Prostate gland (tissue), 2 donors: ENCODE measurements at regions not wholly inside any gene's neighbourhood (a gene's known extent, or its start where the extent isn't known, plus 50 kb on each side); places are given as distances from the start of the nearest gene placed in this dataset.

Experiments used
- CTCF ChIP-seq, 4 experiments: fragments of 200-600 bp in 2 of 4; fragments of 450-650 bp in 2 of 4; sonication (generic) in 2 of 4; IDR thresholded peaks; 1 replicate in 3 of 4; 2 replicates in 1 of 4; pipeline ENCODE4 v1.5.1; 2016 to 2019; ENCODE audit warnings: antibody characterized with exemption in 4 of 4, mild to moderate bottlenecking in 2 of 4, moderate library complexity in 2 of 4
- POLR2A ChIP-seq: fragments of 450-650 bp; IDR thresholded peaks from one replicate; pipeline ENCODE4 v1.6.1; 2016; ENCODE audit warnings: antibody characterized with exemption, mild to moderate bottlenecking
- POLR2AphosphoS5 ChIP-seq: sonication (generic); formaldehyde crosslinking; IDR thresholded peaks from one replicate; pipeline ENCODE4 v1.6.1; 2017; ENCODE audit warnings: antibody characterized with exemption

- no peak for TF ChIP-seq CTCF (IDR thresholded peaks at IDR 0.05)
- TF ChIP-seq POLR2AphosphoS5: no peak
- TF ChIP-seq POLR2A: no peak
Observed at GRCh38 chr1:60449876-60450275, 376.3 kb upstream of the C1orf87 start.
